Right lobe of liver (tissue), 6 donors: ENCODE measurements at regions not wholly inside any gene's neighbourhood (a gene's known extent, or its start where the extent isn't known, plus 50 kb on each side); places are given as distances from the start of the nearest gene placed in this dataset.

Experiments
- ATAC-seq, 4 donors: fragments of 200-7000 bp; cut with Tn5 transposase; one replicate each; pipeline ENCODE4 v1.9.1; 2020; ENCODE audit warnings: mild to moderate bottlenecking in 4 of 4, moderate library complexity in 4 of 4
- DNase-seq, 3 donors: peaks; one replicate each; pipeline ENCODE4 v3.0.0-alpha.2; 2020
- H3K27ac ChIP-seq, 3 donors: fragments of 200-600 bp; one replicate each; pipeline ENCODE4 v1.8.0; 2022
- H3K27me3 ChIP-seq, 2 donors: fragments of 200-600 bp; one replicate each; pipeline ENCODE4 v1.8.0; 2022
- H3K36me3 ChIP-seq, 4 donors: fragments of 200-600 bp; sonication (generic) in 1 of 4; one replicate each; pipeline versions ENCODE4 v1.5.1 to v1.8.0; 2017 to 2022; ENCODE audit warnings: control low read depth in 1 of 4
- H3K4me1 ChIP-seq, 4 donors: fragments of 200-600 bp; sonication (generic) in 1 of 4; one replicate each; pipeline versions ENCODE4 v1.5.1 to v1.8.0; 2017 to 2022; ENCODE audit warnings: control low read depth in 1 of 4
- H3K4me3 ChIP-seq, 3 donors: fragments of 200-600 bp; one replicate each; pipeline ENCODE4 v1.8.0; 2022
- H3K9me3 ChIP-seq, 4 donors: fragments of 200-600 bp; sonication (generic) in 1 of 4; one replicate each; pipeline versions ENCODE4 v1.5.1 to v1.8.0; 2017 to 2022; ENCODE audit warnings: control low read depth in 1 of 4
- POLR2A ChIP-seq: fragments of 450-650 bp; IDR thresholded peaks from one replicate; pipeline ENCODE4 v1.6.1; 2017; ENCODE audit warnings: antibody characterized with exemption, mild to moderate bottlenecking
- WGBS: methylation state at CpG from one replicate; pipeline ENCODE4 v1.1.6; 2018; ENCODE audit warnings: low coverage, low lambda C conversion rate; ENCODE audit not compliant: insufficient coverage; ENCODE audit errors: missing lambda C conversion rate; 5-methylcytosine and 5-hydroxymethylcytosine counted together
- intact Hi-C, 2 donors: fragments of 100-400 bp; cut with DNase I; formaldehyde crosslinking; loops; one replicate each; pipeline versions ENCODE4 v1.11.2 to v1.14.1; 2022
- TF ChIP-seq, protein P1 (sequence below), 4 donors: fragments of 200-600 bp in 3 of 4; fragments of 450-650 bp in 1 of 4; IDR thresholded peaks; one replicate each; pipeline versions ENCODE4 v1.5.1 to v1.8.0; 2016 to 2022; ENCODE audit warnings: antibody characterized with exemption in 4 of 4, mild to moderate bottlenecking in 2 of 4
- donor health status: DM: no; HTN: yes; CAD: no.
- donor health status: DM: no; HTN: no; CAD: no.
- donor health status: DM: no; HTN: no; CAD: no.
- donor health status: DM: no; HTN: yes; CAD: no.
- donor health status: DM: no; HTN: yes; CAD: no.

DNA sequence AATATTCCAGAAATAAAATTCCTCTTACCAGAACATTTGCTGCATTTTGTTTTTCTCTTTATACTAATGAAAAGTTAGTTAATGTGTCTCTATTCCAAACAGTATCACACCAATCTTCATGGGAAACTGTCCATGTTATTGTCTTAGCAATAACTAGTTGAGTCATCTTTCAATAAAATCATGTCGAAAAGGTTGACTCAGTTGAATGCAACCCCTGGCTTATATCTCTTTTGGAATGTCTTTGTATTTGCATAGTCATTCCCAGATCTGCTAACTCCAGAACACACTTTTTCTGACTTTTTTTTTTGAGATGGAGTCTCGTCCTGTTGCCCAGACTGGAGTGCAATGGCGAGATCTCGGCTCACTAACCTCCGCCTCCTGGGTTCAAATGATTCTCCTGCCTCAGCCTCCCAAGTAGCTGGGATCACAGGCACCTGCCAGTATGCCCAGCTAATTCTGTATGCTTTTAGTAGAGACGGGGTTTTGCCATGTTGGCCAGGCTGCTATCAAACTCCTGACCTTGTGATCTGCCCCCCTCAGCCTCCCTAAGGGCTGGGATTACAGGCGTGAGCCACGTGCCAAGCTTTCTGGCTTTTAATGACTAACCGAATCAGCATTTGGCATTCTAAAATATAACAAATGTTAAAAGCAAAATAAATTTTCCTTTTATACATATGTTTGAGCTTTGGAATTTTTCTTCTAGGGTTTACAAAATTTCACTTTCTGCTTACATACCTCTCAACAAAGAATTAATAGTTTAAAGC lies 133.2 kb upstream of the GULP1 start:
- H3K9me3 ChIP-seq: no peaks in the 10 kb centered on the region
- no peak for TF ChIP-seq POLR2A
- TF ChIP-seq, protein P1, sequence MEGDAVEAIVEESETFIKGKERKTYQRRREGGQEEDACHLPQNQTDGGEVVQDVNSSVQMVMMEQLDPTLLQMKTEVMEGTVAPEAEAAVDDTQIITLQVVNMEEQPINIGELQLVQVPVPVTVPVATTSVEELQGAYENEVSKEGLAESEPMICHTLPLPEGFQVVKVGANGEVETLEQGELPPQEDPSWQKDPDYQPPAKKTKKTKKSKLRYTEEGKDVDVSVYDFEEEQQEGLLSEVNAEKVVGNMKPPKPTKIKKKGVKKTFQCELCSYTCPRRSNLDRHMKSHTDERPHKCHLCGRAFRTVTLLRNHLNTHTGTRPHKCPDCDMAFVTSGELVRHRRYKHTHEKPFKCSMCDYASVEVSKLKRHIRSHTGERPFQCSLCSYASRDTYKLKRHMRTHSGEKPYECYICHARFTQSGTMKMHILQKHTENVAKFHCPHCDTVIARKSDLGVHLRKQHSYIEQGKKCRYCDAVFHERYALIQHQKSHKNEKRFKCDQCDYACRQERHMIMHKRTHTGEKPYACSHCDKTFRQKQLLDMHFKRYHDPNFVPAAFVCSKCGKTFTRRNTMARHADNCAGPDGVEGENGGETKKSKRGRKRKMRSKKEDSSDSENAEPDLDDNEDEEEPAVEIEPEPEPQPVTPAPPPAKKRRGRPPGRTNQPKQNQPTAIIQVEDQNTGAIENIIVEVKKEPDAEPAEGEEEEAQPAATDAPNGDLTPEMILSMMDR (IDR thresholded peaks at IDR 0.05): no peak
- no peaks in the 10 kb centered on the region for H3K27me3 ChIP-seq
- H3K36me3 ChIP-seq: no peaks in the 10 kb centered on the region
- 41% methylated on average over 7 of the region's 9 CpGs for WGBS
- ATAC-seq: no peak
- no peak for DNase-seq
- intact Hi-C loops: no loop called here
- no peaks in the 10 kb centered on the region for H3K4me1 ChIP-seq
- H3K4me3 ChIP-seq: no peak overlapping the region
- no peak overlapping the region for H3K27ac ChIP-seq

DNA sequence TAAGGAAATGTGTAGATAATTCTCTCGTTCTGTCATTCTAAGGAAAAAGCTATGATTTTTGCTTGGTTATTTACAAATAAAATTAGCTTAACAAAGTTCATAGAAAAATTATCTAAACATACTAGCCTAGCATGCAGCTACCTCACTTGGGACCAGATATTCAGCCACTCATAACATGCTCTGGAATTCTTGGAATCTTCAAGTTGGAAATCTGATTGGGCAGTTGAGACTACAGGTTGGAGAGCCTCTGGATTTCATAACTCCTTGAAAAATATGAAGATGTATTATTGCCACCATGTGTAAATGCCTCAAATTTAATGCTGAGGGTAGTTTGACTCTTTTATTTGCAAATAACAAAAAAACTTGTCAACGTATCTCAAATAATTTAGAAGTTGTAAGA lies 132.2 kb upstream of the GULP1 start:
- no peak for DNase-seq
- WGBS: 51% methylated on average over 2 of the region's 2 CpGs
- no peaks in the 10 kb centered on the region for H3K9me3 ChIP-seq
- no peak overlapping the region for H3K4me3 ChIP-seq
- intact Hi-C loops: no loop called here
- no peaks in the 10 kb centered on the region for H3K27me3 ChIP-seq
- no peak overlapping the region for H3K27ac ChIP-seq
- H3K4me1 ChIP-seq: no peaks in the 10 kb centered on the region
- TF ChIP-seq POLR2A: no peak
- TF ChIP-seq, protein P1 (IDR thresholded peaks at IDR 0.05): no peak
- no peak for ATAC-seq
- H3K36me3 ChIP-seq: no peaks in the 10 kb centered on the region

DNA sequence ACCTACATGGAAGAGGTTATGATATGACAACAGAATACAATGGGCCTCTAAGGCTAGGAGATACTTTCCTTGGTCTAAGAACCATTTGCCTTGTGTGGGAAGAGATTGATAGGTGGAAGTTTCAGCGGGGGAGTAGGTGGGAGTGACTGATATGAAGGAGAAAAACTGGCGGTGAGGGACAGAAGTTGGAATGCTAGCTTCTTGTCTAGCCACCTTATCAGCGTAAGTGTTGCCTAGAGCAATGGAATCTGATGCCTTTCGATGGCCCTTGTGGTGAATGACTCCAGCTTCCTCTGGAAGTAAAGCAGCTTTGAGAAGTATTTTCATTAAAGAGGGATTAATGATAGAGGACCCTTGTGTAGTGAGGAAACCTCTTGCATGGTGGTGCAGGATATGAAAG lies 121.3 kb upstream of the GULP1 start:
- H3K4me1 ChIP-seq: no peaks in the 10 kb centered on the region
- no peak for DNase-seq
- no peaks in the 10 kb centered on the region for H3K9me3 ChIP-seq
- TF ChIP-seq POLR2A: no peak
- TF ChIP-seq, protein P1 (IDR thresholded peaks at IDR 0.05): no peak
- intact Hi-C loops: no loop called here
- no peaks in the 10 kb centered on the region for H3K27me3 ChIP-seq
- ATAC-seq: no peak
- WGBS: 56% methylated on average over 4 of the region's 4 CpGs
- H3K27ac ChIP-seq: no peak overlapping the region
- no peak overlapping the region for H3K4me3 ChIP-seq
- H3K36me3 ChIP-seq: no peaks in the 10 kb centered on the region

DNA sequence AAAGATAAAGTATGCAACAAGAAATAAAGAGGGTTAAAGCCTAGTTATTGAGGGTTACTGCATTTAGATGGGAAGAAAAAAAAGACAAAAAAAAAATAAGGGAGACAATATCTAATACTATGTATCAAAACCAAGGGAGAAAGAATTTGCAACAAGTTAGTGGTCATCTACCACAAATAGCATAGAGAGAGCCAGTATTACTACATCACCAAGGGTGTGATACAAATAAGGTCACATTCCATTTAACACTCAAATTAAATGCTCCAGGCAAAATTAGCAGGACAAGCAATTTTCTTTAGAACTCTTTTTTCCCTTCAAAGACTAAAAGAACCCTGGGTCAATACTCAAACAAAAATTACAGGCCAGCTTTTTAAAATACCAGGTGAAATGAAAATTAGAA lies 115.1 kb upstream of the GULP1 start:
- DNase-seq (no peak), ATAC-seq (no peak)
- Histone ChIP-seq H3K9me3 (no peaks in the 10 kb centered on the region), H3K27ac (no peak overlapping the region), H3K27me3 (no peaks in the 10 kb centered on the region), H3K36me3 (no peaks in the 10 kb centered on the region), H3K4me3 (no peak overlapping the region), H3K4me1 (no peaks in the 10 kb centered on the region)
- intact Hi-C loops: no loop called here
- no peak for TF ChIP-seq POLR2A
- TF ChIP-seq, protein P1 (IDR thresholded peaks at IDR 0.05): no peak
